MM.1S (cell line): ENCODE measurements at regions not wholly inside any gene's neighbourhood (a gene's known extent, or its start where the extent isn't known, plus 50 kb on each side); places are given as distances from the start of the nearest gene placed in this dataset.

Source experiments
- DNase-seq: peaks from one replicate; pipeline ENCODE4 v3.0.0-alpha.2; 2015
- H2AFZ ChIP-seq: fragments of 300-600 bp; sonication (generic); 2 replicates; pipeline ENCODE4 v1.6.0; 2016; ENCODE audit warnings: antibody characterized with exemption, low read length
- H3F3A ChIP-seq: fragments of 300-600 bp; sonication (generic); 2 replicates; pipeline ENCODE4 v1.6.1; 2016; ENCODE audit warnings: mild to moderate bottlenecking, antibody characterized with exemption, low read length, moderate library complexity, mixed read lengths; ENCODE audit not compliant: insufficient read depth
- H3K27ac ChIP-seq: fragments of 300-600 bp; sonication (generic); 2 replicates; pipeline ENCODE4 v1.5.1; 2016; ENCODE audit warnings: mild to moderate bottlenecking, low read length
- H3K27me3 ChIP-seq: fragments of 300-600 bp; sonication (generic); replicated peaks from 2 replicates; pipeline ENCODE4 v1.6.0; 2016; ENCODE audit warnings: low read length; ENCODE audit not compliant: insufficient read depth
- H3K36me3 ChIP-seq: fragments of 300-600 bp; sonication (generic); replicated peaks from 2 replicates; pipeline ENCODE4 v1.6.1; 2016; ENCODE audit warnings: mild to moderate bottlenecking, low read length, mixed read lengths; ENCODE audit not compliant: insufficient read depth
- H3K4me1 ChIP-seq: fragments of 300-600 bp; sonication (generic); 2 replicates; pipeline ENCODE4 v1.6.1; 2016; ENCODE audit warnings: low read length, mixed read lengths
- H3K4me2 ChIP-seq: fragments of 300-600 bp; sonication (generic); 2 replicates; pipeline ENCODE4 v1.6.0; 2016; ENCODE audit warnings: low read depth, low read length
- H3K4me3 ChIP-seq: fragments of 300-600 bp; sonication (generic); 2 replicates; pipeline ENCODE4 v1.5.1; 2016; ENCODE audit warnings: low read length, mixed read lengths
- H3K79me2 ChIP-seq: fragments of 300-600 bp; sonication (generic); 2 replicates; pipeline ENCODE4 v1.6.1; 2016; ENCODE audit warnings: mixed run types, low read length, mixed read lengths
- H3K9ac ChIP-seq: fragments of 300-600 bp; sonication (generic); 2 replicates; pipeline ENCODE4 v1.6.1; 2016; ENCODE audit warnings: low read length, mixed read lengths
- H3K9me2 ChIP-seq: fragments of 300-600 bp; sonication (generic); replicated peaks from 2 replicates; pipeline ENCODE4 v1.6.1; 2016; ENCODE audit warnings: mild to moderate bottlenecking, low read length, mixed read lengths; ENCODE audit not compliant: insufficient read depth
- H3K9me3 ChIP-seq: fragments of 300-600 bp; sonication (generic); replicated peaks from 2 replicates; pipeline ENCODE4 v1.6.1; 2016; ENCODE audit warnings: mild to moderate bottlenecking, low read length, mixed read lengths; ENCODE audit not compliant: insufficient read depth
- H4K20me1 ChIP-seq: fragments of 300-600 bp; sonication (generic); 2 replicates; pipeline ENCODE4 v1.6.1; 2016; ENCODE audit warnings: mild to moderate bottlenecking, low read length, moderate library complexity, mixed read lengths; ENCODE audit not compliant: insufficient read depth
- CTCF ChIP-seq: fragments of 300-600 bp; sonication (generic); IDR thresholded peaks from 2 replicates; pipeline ENCODE4 v1.5.1; 2016; ENCODE audit warnings: antibody characterized with exemption, low read length, mixed read lengths
- EZH2 ChIP-seq: fragments of 300-600 bp; sonication (generic); optimal IDR thresholded peaks from 2 replicates; pipeline ENCODE3; 2017; ENCODE audit warnings: low read depth, mild to moderate bottlenecking, antibody characterized with exemption, low read length, mixed read lengths
- EZH2phosphoT487 ChIP-seq: fragments of 300-600 bp; sonication (generic); IDR thresholded peaks from 2 replicates; pipeline ENCODE4 v1.6.1; 2018; ENCODE audit warnings: antibody characterized with exemption, low read length

GRCh38 chr14:49463146-49463545 is 123.0 kb downstream of the RPS29 start:
- no peak overlapping the region for H3K27ac ChIP-seq
- H3K27me3 ChIP-seq = no peaks in the 10 kb centered on the region
- no peak for TF ChIP-seq EZH2phosphoT487
- no peak for TF ChIP-seq EZH2
- TF ChIP-seq CTCF = no peak
- H3K9ac ChIP-seq = no peak overlapping the region
- no peak overlapping the region for H3K4me3 ChIP-seq
- no peaks in the 10 kb centered on the region for H3K9me2 ChIP-seq
- no peaks in the 10 kb centered on the region for H3K36me3 ChIP-seq
- H2AFZ ChIP-seq = no peak overlapping the region
- no peak overlapping the region for H3K4me2 ChIP-seq
- H4K20me1 ChIP-seq = no peaks in the 10 kb centered on the region
- H3K4me1 ChIP-seq = no peaks in the 10 kb centered on the region
- H3K9me3 ChIP-seq = no peaks in the 10 kb centered on the region
- no peak for DNase-seq
- H3K79me2 ChIP-seq = no peaks in the 10 kb centered on the region
- no peaks in the 10 kb centered on the region for H3F3A ChIP-seq

- peak; percentile 57 for TF ChIP-seq CTCF
- TF ChIP-seq EZH2 = no peak
- no peak for TF ChIP-seq EZH2phosphoT487
These were observed 124.4 kb downstream of the RPS29 start for GRCh38 chr14:49461529-49462401.

GRCh38 chr14:49460662-49461061 is 125.5 kb downstream of the RPS29 start:
- H3K4me1 ChIP-seq = no peaks in the 10 kb centered on the region
- no peak for DNase-seq
- no peak overlapping the region for H2AFZ ChIP-seq
- H4K20me1 ChIP-seq = no peaks in the 10 kb centered on the region
- TF ChIP-seq EZH2phosphoT487 = no peak
- no peak for TF ChIP-seq EZH2
- no peak for TF ChIP-seq CTCF
- no peak overlapping the region for H3K4me2 ChIP-seq
- H3K9ac ChIP-seq = no peak overlapping the region
- no peaks in the 10 kb centered on the region for H3F3A ChIP-seq
- H3K9me2 ChIP-seq = no peaks in the 10 kb centered on the region
- H3K79me2 ChIP-seq = no peaks in the 10 kb centered on the region
- no peaks in the 10 kb centered on the region for H3K9me3 ChIP-seq
- no peak overlapping the region for H3K4me3 ChIP-seq
- H3K27ac ChIP-seq = no peak overlapping the region
- H3K27me3 ChIP-seq = no peaks in the 10 kb centered on the region
- H3K36me3 ChIP-seq = no peaks in the 10 kb centered on the region

More at GRCh38 chr14:49461529-49462401, 124.4 kb downstream of the RPS29 start:
- Histone ChIP-seq H3K36me3 (no peaks in the 10 kb centered on the region), H3K4me2 (no peak overlapping the region), H3K27me3 (no peaks in the 10 kb centered on the region), H3F3A (no peaks in the 10 kb centered on the region), H3K9me2 (no peaks in the 10 kb centered on the region), H3K27ac (no peak overlapping the region), H2AFZ (no peak overlapping the region), H3K4me3 (no peak overlapping the region), H3K9ac (no peak overlapping the region), H3K9me3 (no peaks in the 10 kb centered on the region), H3K79me2 (no peaks in the 10 kb centered on the region), H3K4me1 (no peaks in the 10 kb centered on the region), H4K20me1 (no peaks in the 10 kb centered on the region)
- peak; percentile 64 for DNase-seq
